ENCODE measurements at regions not wholly inside any gene's neighbourhood (a gene's known extent, or its start where the extent isn't known, plus 50 kb on each side); places are given as distances from the start of the nearest gene placed in this dataset.

DNA sequence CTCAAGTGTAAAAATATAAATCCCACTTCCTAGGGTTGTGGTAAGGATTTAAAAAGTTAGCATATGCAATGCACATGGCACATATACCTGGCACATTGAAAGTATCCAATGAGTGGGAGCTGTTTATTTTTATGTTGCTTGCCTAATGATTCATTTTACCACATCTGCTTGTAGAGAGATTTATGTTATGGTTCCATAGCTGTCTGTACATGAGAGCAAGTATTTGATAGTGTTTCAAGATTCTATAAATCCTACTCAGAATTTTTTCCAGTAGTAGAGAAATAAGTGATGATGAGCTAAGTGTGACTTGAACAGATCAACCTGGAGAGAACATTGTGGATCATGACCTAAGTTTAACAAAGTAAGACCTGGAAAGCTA is 125.3 kb upstream of the SPTLC3 start:
- no peak overlapping the region for H3K4me3 ChIP-seq (ENCODE audit: low read depth, low read length)
- TF ChIP-seq, protein P1, sequence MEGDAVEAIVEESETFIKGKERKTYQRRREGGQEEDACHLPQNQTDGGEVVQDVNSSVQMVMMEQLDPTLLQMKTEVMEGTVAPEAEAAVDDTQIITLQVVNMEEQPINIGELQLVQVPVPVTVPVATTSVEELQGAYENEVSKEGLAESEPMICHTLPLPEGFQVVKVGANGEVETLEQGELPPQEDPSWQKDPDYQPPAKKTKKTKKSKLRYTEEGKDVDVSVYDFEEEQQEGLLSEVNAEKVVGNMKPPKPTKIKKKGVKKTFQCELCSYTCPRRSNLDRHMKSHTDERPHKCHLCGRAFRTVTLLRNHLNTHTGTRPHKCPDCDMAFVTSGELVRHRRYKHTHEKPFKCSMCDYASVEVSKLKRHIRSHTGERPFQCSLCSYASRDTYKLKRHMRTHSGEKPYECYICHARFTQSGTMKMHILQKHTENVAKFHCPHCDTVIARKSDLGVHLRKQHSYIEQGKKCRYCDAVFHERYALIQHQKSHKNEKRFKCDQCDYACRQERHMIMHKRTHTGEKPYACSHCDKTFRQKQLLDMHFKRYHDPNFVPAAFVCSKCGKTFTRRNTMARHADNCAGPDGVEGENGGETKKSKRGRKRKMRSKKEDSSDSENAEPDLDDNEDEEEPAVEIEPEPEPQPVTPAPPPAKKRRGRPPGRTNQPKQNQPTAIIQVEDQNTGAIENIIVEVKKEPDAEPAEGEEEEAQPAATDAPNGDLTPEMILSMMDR (conservative IDR thresholded peaks at IDR 0.05; ENCODE audit: low read depth, low read length), result no peak
- no peak for DNase-seq (ENCODE audit: low read depth)

DNA sequence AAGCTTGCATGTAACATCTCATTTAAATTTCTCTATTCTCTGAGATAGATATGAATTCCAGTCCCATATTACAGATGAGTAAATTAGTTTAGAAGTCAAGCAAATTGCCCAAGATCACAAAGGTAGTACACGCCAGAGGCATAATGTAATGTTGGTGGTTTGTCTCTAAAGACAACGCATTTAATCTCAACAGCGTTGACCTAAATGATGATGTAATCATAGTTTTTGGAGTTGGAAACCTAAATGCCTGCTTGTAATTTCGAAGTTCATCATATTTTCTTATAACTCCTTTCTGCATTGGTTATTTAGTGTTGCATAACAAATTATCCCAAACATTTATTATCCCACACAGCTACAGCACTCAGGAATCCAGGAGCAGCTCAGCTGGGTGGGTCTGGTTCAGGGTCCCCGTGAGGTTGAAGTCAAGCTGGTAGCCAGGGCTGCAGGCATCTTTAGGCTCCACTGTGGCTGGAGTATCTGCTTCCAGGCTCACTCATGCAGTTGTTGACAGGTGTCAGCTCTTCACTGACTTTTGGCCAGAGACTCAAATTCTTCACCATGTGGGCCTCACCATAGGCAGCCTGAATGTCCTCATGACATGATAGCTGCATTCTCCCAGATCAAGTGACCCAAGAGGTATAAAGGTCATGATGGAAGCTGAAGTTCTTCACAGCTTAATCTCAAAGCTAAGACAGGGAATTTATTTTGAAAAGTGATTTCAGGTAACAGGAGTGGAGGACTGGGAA is 122.0 kb upstream of the SPTLC3 start:
- DNase-seq (ENCODE audit: low read depth), result no peak
- TF ChIP-seq, protein P1 (conservative IDR thresholded peaks at IDR 0.05; ENCODE audit: low read depth, low read length), result no peak
- H3K4me3 ChIP-seq (ENCODE audit: low read depth, low read length), result no peak overlapping the region

DNA sequence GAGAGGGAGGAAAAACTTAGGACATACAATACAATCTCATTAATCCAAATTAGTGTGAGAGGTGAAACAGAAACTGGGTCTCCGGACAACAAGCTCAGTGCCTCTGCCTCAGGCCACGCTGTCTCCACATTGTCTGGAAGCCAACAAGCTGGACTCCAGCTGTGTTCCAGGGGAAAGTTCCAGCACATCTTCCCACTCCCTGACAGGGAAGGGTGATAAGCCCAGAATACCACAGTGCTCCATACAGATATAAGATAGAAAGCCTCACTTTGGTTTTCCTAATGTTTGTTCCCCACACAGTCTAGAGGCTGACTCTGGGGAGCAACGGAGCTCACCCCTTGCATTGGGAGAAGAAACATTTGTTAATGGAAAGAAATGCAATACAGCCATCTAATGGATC is 117.1 kb upstream of the SPTLC3 start:
- DNase-seq (ENCODE audit: low read depth), result no peak
- TF ChIP-seq, protein P1 (conservative IDR thresholded peaks at IDR 0.05; ENCODE audit: low read depth, low read length), result no peak
- no peak overlapping the region for H3K4me3 ChIP-seq (ENCODE audit: low read depth, low read length)

DNA sequence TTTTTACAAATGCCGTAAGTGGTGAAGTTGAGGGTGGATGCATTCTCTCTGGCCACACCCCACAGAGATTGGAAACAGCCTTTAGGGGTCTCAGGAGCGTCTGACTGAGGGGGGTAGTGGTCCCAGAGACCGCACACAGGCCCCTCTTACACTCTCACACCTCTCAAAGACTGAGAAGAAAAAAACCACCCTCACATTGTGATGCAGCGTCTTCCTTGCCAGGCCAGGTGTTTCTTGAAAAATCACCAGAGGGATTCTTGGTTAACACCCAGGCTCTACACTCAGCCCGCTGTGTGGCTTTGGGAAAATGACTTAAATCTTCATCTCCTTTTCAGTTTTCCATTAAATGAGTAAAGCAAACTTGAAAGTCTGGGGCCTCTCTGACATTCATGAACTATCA is 115.8 kb upstream of the SPTLC3 start:
- DNase-seq (ENCODE audit: low read depth), result no peak
- TF ChIP-seq, protein P1 (conservative IDR thresholded peaks at IDR 0.05; ENCODE audit: low read depth, low read length), result no peak
- H3K4me3 ChIP-seq (ENCODE audit: low read depth, low read length), result no peak overlapping the region

DNA sequence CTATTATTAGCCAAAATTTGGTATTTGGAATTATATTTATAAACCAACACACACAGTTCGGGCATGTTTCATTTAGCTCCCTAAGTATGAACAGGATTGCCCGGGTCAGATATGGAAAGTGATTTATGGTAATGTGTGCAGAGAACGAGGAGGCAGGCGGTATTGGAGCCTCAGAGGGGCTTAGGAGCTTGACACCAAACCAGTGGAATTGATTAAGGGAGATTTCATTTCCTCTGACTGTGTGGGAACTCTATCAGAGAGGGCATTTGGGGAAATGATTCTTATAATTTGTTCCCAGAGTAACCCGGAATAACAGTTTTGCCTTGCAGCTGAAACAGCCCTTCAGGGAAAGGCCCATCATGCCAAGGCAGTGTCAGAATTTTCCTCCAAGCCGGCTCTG is 115.1 kb upstream of the SPTLC3 start:
- DNase-seq (ENCODE audit: low read depth), result no peak
- TF ChIP-seq, protein P1 (conservative IDR thresholded peaks at IDR 0.05; ENCODE audit: low read depth, low read length), result no peak
- no peak overlapping the region for H3K4me3 ChIP-seq (ENCODE audit: low read depth, low read length)

DNA sequence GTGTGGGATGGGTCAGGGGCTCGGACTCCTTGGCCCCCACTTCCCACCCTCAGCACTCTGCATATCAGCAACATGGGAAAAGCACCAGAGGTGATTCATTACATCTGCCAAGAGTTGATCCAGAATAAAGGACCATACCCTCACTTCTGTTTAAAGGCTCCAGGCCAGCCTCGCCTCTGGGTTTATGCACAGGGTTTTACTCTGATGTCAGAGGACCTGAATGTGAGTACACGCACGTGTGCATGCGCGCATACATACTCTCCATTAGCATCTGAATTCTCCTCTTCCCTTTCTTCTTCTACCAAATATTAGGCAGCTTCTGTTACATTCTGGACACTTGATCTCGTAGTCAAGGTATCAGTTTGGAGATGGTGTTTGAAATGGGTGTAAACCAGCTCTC is 114.7 kb upstream of the SPTLC3 start:
- TF ChIP-seq, protein P1 (conservative IDR thresholded peaks at IDR 0.05; ENCODE audit: low read depth, low read length), result no peak
- no peak for DNase-seq (ENCODE audit: low read depth)
- H3K4me3 ChIP-seq (ENCODE audit: low read depth, low read length), result no peak overlapping the region

DNA sequence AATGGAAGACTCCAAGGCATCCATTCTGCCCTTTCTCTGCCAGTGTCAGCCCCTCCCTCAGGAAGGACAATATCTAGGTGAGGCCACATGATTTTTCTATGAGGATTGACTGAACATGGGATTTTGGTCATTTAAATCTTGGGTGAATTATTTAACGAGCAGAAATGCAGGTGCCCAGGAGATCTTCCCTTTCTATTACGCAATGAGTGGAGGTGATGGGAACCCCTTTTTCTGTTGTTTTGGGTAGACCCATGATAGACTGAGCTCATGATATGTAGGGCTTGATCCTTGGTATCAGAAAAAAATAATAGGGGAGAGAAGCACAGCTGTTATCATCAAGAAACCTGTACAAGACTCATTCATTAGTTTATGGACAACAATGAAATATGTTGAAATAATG is 112.6 kb upstream of the SPTLC3 start:
- no peak for DNase-seq (ENCODE audit: low read depth)
- TF ChIP-seq, protein P1 (conservative IDR thresholded peaks at IDR 0.05; ENCODE audit: low read depth, low read length), result no peak
- H3K4me3 ChIP-seq (ENCODE audit: low read depth, low read length), result no peak overlapping the region

Data from choroid plexus epithelial cell (primary cell).